ENCODE measurements at regions not wholly inside any gene's neighbourhood (a gene's known extent, or its start where the extent isn't known, plus 50 kb on each side); places are given as distances from the start of the nearest gene placed in this dataset.

DNA sequence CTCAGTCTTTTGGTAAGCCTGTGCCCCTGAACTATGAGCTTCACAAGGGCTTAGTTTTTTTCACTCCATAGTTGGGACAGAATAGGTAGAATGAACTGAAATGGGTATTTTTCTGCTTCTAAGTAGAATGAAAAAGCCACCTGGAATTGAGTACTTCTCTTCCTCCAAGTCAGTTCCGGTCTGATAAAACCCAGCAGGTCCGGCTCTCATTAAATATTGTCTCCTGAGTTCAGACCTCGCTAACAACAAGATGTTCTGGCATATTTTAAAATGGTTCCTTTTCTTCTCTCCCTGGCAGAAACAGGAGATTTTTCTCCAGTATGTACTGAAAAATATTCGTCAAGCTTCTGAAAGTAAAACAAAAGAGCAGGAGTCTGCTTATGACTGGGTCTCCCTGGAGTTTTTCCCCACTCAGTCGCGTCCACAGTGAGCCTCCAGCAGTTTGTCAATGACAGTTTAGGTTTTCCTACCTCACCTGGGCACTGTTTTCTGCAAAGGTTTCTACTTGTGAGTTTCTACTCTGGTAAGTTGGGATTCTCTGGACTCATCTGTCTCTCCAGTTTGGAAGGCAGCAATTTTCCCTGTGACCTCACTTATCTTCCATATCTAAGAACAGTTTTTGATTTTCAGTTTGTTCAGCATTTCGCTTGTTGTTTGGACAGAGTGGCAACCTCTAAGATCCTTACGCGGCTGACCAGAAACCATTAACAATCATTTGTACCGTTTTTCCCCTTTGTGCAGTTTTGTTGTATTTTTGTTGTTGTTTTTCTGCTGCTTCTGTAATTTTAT lies 868.0 kb downstream of the METTL15 start:
- Mint-ChIP-seq H3K27me3 (no peaks in the 10 kb centered on the region), H3K27ac (no peak overlapping the region), H3K9me3 (peaks cover 17% of the 10 kb centered on the region), H3K4me1 (ENCODE audit: low read depth) (no peaks in the 10 kb centered on the region), H3K4me3 (no peak overlapping the region), H3K36me3 (no peaks in the 10 kb centered on the region)
- ChIA-PET POLR2A (no interaction called here), CTCF (no interaction called here)
- intact Hi-C loops (cut with micrococcal nuclease): no loop called here
- DNase-seq: no peak

DNA sequence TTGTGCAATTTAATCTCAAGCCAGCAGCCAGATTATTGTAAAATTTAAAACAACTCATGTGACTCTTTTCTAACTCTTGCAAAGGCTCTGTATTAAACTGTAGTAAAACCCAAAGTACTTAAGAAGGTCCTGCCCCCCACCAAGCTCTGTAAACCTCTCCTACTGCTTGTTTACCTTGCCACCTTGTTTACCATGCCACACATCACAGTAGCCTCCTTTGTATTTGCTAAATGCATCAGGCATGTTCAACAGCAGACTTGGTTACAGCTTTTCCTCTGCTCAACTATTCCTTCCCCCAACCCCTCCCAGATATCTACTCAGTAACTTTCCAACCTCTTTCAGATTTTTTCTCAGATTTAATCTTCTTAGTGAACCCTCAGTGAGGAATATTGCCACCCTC lies 861.6 kb downstream of the METTL15 start:
- H3K27me3 Mint-ChIP-seq: no peaks in the 10 kb centered on the region
- POLR2A ChIA-PET: no interaction called here
- intact Hi-C loops (cut with micrococcal nuclease): no loop called here
- no peak overlapping the region for H3K4me3 Mint-ChIP-seq
- peaks cover 19% of the 10 kb centered on the region for H3K9me3 Mint-ChIP-seq
- no peak for DNase-seq
- no peaks in the 10 kb centered on the region for H3K4me1 Mint-ChIP-seq (ENCODE audit: low read depth)
- no peak overlapping the region for H3K27ac Mint-ChIP-seq
- CTCF ChIA-PET: no interaction called here
- H3K36me3 Mint-ChIP-seq: no peaks in the 10 kb centered on the region

DNA sequence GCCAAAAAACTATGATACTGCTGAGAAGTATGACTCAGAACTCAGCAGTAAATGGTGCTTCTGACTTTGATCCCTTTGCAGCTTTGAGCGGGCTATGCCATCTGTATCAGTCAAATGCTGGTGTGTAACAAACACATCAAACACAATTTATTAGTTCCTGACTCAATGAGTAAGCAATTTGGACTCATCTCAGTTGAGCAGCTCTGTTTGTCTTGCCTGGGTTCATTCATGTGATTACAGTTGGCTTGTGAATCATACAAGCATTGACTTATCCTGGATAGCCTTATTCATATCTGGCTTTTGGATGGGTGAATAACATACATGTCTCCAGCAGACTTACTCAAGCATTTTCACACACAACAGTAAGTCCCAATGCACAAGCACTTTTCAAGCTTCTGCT lies 858.8 kb downstream of the METTL15 start:
- intact Hi-C loops (cut with micrococcal nuclease): no loop called here
- ChIA-PET CTCF (no interaction called here), POLR2A (no interaction called here)
- Mint-ChIP-seq H3K4me3 (no peak overlapping the region), H3K27me3 (no peaks in the 10 kb centered on the region), H3K27ac (no peak overlapping the region), H3K36me3 (no peaks in the 10 kb centered on the region), H3K4me1 (ENCODE audit: low read depth) (no peaks in the 10 kb centered on the region), H3K9me3 (peaks cover 13% of the 10 kb centered on the region)
- no peak for DNase-seq

DNA sequence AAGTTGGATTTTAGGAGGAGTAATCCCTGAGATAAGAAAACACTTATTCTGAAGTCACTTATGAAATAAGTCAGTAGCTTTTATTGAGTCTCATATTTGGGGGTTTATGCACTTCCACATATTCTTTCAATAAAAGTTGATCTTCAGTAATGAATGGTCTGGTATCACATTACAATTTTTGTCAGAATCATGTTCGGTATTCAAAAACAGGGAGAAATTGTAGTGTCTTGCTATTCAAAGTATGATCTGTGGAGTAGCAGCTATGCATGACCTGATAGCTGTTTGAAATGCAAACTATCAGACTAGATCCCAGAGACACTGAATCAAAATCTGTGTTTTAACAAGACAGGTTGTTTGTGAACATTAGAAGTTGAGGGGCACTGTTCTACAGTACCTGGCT lies 857.6 kb downstream of the METTL15 start:
- Mint-ChIP-seq H3K36me3 (no peaks in the 10 kb centered on the region), H3K9me3 (peaks cover 15% of the 10 kb centered on the region), H3K27ac (no peak overlapping the region), H3K4me3 (no peak overlapping the region), H3K27me3 (no peaks in the 10 kb centered on the region), H3K4me1 (ENCODE audit: low read depth) (no peaks in the 10 kb centered on the region)
- intact Hi-C loops (cut with micrococcal nuclease): no loop called here
- ChIA-PET CTCF (interaction anchor here (0.6 kb wide), 1 partner anchor 181 kb away, joined by 3 read pairs; no protein-coding TSS in a partner anchor), POLR2A (no interaction called here)
- no peak for DNase-seq

DNA sequence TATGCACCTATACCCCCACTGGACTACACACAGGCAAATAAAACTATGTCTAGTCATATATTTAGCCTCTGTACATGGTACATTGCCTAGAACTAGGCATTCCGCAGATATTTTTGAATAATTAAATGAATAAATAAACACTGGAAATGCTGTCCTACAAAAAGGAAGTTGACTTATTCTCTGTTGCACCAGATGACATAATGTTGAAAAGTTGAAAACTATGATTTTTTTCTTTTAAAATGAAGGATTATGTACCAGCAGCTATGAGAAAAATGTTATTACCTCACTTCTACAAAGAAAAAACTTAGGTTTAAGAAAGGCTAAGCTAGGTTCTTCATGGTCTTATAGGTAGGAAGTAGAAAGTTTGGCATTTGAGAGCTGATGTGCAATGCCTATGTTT lies 856.6 kb downstream of the METTL15 start:
- intact Hi-C loops (cut with micrococcal nuclease): no loop called here
- ChIA-PET POLR2A (no interaction called here), CTCF (no interaction called here)
- DNase-seq: no peak
- Mint-ChIP-seq H3K27me3 (no peaks in the 10 kb centered on the region), H3K36me3 (no peaks in the 10 kb centered on the region), H3K9me3 (peaks cover 12% of the 10 kb centered on the region), H3K27ac (no peak overlapping the region), H3K4me1 (ENCODE audit: low read depth) (no peaks in the 10 kb centered on the region), H3K4me3 (no peak overlapping the region)

DNA sequence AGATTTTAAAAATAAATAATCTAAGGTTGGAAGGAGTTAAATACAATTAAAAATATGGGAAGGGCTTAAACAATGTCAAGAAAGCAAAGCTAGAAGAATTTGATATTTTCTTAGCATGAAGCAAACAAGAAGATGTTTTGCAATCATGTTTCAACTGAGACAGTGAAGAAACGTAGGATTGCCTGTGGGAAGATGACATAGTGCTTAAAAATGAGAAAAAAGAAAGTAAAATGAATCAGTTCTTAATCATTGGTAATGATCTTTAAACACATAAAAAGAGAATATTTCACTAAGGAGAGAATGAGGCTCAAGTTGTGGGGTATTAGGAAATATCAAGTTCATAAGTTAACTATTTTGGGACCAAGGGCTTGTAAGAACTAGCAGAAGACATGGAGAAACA lies 855.0 kb downstream of the METTL15 start:
- Mint-ChIP-seq H3K36me3 (no peaks in the 10 kb centered on the region), H3K27ac (no peak overlapping the region), H3K27me3 (no peaks in the 10 kb centered on the region), H3K4me1 (ENCODE audit: low read depth) (no peaks in the 10 kb centered on the region), H3K9me3 (peaks cover 12% of the 10 kb centered on the region), H3K4me3 (no peak overlapping the region)
- ChIA-PET CTCF (no interaction called here), POLR2A (no interaction called here)
- intact Hi-C loops (cut with micrococcal nuclease): no loop called here
- no peak for DNase-seq

DNA sequence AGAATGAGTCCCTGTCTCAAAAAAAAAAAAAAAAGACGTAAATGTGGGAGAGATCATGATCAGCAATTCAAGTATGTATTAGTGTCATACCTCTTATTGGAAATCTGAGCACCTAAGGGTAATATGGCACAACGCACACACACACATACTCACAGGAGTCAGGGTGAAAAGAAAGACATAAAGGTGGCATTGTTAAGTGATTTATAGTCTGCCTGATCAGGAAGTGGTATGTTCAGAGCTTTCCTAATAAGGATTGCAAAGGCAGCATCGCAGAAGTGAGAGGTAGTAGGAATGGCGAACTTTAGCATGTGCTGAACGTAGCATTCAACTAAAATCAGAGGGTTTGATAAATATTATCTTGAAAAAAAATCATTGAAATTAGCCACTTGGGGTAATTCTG lies 854.3 kb downstream of the METTL15 start:
- H3K27ac Mint-ChIP-seq: no peak overlapping the region
- ChIA-PET POLR2A (no interaction called here), CTCF (no interaction called here)
- DNase-seq: no peak
- H3K36me3 Mint-ChIP-seq: no peaks in the 10 kb centered on the region
- no peaks in the 10 kb centered on the region for H3K4me1 Mint-ChIP-seq (ENCODE audit: low read depth)
- H3K4me3 Mint-ChIP-seq: no peak overlapping the region
- intact Hi-C loops (cut with micrococcal nuclease): no loop called here
- no peaks in the 10 kb centered on the region for H3K27me3 Mint-ChIP-seq
- H3K9me3 Mint-ChIP-seq: peaks cover 12% of the 10 kb centered on the region

DNA sequence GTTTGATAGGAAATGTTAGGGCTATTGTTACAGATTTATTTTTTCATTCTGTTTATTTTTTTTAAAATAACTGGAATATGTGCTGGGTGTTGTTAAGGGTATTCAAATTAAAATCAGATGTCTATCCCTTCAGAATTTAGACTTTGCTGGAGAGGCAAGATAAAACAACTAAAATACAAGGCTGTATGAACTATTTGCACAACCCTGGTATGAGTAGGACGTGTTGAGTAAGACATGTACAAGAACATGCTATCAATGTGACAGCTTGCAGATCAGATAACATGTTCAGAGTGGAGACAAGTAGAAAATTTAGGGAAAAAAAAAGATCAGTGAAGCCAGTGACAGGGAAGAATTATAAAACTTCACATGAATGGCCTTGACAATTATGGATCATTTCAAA lies 853.5 kb downstream of the METTL15 start:
- no peak for DNase-seq
- Mint-ChIP-seq H3K36me3 (no peaks in the 10 kb centered on the region), H3K9me3 (peaks cover 7% of the 10 kb centered on the region), H3K4me3 (no peak overlapping the region), H3K27ac (no peak overlapping the region), H3K4me1 (ENCODE audit: low read depth) (no peaks in the 10 kb centered on the region), H3K27me3 (no peaks in the 10 kb centered on the region)
- ChIA-PET POLR2A (no interaction called here), CTCF (no interaction called here)
- intact Hi-C loops (cut with micrococcal nuclease): no loop called here

DNA sequence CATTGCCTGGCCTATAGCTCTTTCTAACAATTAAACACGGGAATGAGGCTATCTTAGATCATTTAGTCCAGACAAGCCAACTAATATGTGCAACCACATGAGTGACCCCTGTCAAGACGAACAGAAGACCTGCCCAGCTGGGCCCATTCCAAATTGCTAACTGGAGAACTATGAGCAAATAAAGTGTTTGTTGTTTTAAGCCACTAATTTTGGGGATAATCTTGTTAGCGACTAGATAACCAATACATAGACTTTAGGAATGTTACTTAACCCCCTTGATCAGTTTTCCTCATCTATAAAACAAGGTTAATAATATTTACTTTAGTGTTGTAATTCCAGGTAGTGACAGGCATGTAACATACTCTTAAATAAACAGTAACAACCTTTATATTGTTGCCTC lies 848.3 kb downstream of the METTL15 start:
- Mint-ChIP-seq H3K9me3 (peaks cover 8% of the 10 kb centered on the region), H3K27me3 (no peaks in the 10 kb centered on the region), H3K4me3 (no peak overlapping the region), H3K36me3 (no peaks in the 10 kb centered on the region), H3K4me1 (ENCODE audit: low read depth) (no peaks in the 10 kb centered on the region), H3K27ac (no peak overlapping the region)
- no peak for DNase-seq
- intact Hi-C loops (cut with micrococcal nuclease): no loop called here
- CTCF ChIA-PET: no interaction called here
- POLR2A ChIA-PET: no interaction called here

DNA sequence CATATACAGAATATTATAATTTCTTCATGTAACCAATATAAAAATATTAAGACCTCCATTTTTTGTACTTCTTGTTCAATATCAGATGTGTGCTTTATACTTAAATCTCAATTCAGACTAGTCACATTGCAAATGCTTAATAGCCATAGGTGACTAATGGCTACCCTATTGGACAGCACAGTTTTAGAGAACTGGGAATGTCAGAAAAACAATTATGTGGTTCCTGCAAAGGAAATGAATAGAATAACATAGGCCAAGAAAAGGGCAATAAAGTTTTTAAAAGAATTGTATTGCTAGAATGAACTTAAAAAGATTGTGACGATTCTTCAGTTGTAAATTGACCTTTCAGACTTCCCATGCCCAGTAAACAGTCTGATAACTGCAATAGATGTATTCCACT lies 843.0 kb downstream of the METTL15 start:
- Mint-ChIP-seq H3K4me1 (ENCODE audit: low read depth) (no peaks in the 10 kb centered on the region), H3K9me3 (peaks cover 13% of the 10 kb centered on the region), H3K27me3 (no peaks in the 10 kb centered on the region), H3K4me3 (no peak overlapping the region), H3K27ac (no peak overlapping the region), H3K36me3 (no peaks in the 10 kb centered on the region)
- ChIA-PET POLR2A (no interaction called here), CTCF (no interaction called here)
- intact Hi-C loops (cut with micrococcal nuclease): no loop called here
- DNase-seq: no peak

DNA sequence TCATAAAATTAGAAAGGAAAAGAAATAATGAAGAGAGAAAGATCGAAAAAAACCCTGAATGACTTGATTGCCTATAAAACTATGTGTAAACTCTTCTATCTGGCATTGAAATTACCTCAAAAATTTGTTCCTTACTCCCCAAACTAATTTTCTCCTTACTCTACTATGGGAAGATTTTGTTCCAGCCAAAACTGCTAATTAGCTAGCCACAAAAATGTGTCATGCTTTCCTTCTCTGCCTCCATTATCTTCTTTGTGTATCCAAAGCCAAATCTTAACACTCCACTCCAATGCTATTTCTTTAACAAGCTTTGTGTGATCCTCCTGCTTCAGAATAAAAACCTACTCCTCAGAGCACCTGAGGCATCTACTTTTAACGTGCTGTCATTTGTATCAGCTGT lies 831.2 kb downstream of the METTL15 start:
- no peaks in the 10 kb centered on the region for H3K27me3 Mint-ChIP-seq
- CTCF ChIA-PET: no interaction called here
- H3K4me3 Mint-ChIP-seq: no peak overlapping the region
- DNase-seq: no peak
- intact Hi-C loops (cut with micrococcal nuclease): no loop called here
- H3K27ac Mint-ChIP-seq: no peak overlapping the region
- no peaks in the 10 kb centered on the region for H3K4me1 Mint-ChIP-seq (ENCODE audit: low read depth)
- H3K36me3 Mint-ChIP-seq: no peaks in the 10 kb centered on the region
- POLR2A ChIA-PET: no interaction called here
- H3K9me3 Mint-ChIP-seq: peaks cover 21% of the 10 kb centered on the region

DNA sequence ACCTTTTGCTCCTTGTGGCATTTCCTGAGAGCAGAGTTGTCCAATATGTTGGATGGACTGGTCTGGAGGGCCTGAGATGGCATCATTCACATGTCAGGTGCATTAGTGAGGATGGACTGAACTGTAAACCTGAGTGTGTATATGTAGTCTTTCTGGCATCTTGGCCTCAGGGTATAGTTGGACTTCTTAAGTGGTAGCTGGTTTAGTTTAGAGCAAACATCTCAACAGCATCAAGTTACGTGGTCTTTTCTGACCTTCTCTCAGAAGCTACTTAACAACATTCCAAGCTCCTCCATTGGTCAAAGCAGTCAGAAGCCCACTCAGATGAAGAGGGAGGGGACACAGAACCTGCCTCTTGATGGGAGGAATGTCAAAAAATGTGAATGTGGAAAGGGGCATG lies 829.9 kb downstream of the METTL15 start:
- Mint-ChIP-seq H3K27me3 (no peaks in the 10 kb centered on the region), H3K4me1 (ENCODE audit: low read depth) (no peaks in the 10 kb centered on the region), H3K36me3 (no peaks in the 10 kb centered on the region), H3K27ac (no peak overlapping the region), H3K9me3 (peaks cover 17% of the 10 kb centered on the region), H3K4me3 (no peak overlapping the region)
- DNase-seq: no peak
- ChIA-PET POLR2A (no interaction called here), CTCF (no interaction called here)
- intact Hi-C loops (cut with micrococcal nuclease): no loop called here

DNA sequence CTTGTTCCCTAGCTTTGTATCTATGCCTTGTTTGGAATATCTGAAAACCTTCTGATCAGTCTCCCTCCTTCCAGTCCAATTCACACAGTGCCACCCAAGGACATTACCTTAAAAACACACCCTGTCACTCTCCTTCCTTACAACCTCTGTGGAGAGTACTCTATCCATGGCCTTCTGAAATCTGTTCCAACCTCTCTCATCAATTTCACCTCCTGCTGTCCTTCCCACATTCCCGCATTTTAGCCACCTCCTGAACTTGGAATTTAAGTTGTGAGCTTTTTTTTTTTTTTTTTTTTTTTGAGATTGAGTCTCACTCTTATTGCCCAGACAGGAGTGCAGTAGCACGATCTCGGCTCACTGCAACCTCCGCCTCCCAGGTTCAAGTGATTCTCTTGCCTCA lies 824.8 kb downstream of the METTL15 start:
- Mint-ChIP-seq H3K27me3 (no peaks in the 10 kb centered on the region), H3K36me3 (no peaks in the 10 kb centered on the region)

More for the DNA sequence above, 824.8 kb downstream of the METTL15 start:
- intact Hi-C loops (cut with micrococcal nuclease): no loop called here
- Mint-ChIP-seq H3K4me1 (ENCODE audit: low read depth) (no peaks in the 10 kb centered on the region), H3K4me3 (no peak overlapping the region), H3K9me3 (peaks cover 12% of the 10 kb centered on the region), H3K27ac (no peak overlapping the region)
- DNase-seq: no peak
- CTCF ChIA-PET: no interaction called here
- POLR2A ChIA-PET: no interaction called here
